AG08395 (cell line): ENCODE measurements at regions not wholly inside any gene's neighbourhood (a gene's known extent, or its start where the extent isn't known, plus 50 kb on each side); places are given as distances from the start of the nearest gene placed in this dataset.

Experiments
- DNase-seq: peaks from one replicate; pipeline ENCODE4 v3.0.0; 2012; ENCODE audit warnings: mixed read lengths, low spot score

DNA sequence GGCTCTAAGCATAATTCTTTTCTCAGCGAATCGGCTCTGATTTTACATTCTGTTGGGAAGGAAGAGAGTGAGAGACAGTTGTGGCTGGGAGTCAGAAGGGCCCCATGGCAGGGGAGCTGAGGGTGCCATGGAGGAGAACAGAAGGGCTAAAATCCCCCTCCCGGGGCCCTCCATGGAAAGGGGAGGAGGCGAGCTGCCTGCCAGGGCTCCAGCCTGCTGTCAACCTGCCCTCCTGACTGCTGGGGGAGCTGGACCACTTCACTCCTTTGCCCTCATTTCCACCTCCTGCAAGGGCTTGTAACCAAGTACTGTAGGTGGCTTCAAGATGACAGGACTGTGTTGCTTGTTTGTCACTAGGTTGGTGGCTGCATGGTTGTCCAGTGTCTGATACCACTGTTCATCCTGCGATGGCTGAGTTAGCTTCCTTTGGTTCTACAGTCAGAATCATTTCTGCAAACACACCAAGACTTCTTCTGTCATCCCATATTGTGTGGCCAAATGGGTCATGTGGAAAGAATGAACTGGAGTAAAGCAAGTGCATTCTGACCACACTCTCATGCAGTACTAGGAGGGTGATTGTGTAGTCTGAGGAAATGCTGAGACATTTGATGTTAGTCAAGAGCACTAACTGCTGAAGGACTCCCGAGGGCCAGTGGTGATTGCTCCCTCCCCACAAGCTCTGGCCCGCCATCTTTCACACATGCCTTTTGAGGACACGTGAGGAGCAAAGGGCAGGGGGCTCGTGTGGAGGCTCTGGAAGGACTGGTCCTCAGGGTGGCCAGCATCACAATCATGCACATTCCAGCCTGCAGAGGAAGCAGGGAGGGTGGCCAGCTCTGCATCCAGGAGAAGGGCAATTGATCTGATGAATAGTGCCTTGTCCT is 307.2 kb downstream of the GADD45G start:
- peak; percentile 84 for DNase-seq

DNA sequence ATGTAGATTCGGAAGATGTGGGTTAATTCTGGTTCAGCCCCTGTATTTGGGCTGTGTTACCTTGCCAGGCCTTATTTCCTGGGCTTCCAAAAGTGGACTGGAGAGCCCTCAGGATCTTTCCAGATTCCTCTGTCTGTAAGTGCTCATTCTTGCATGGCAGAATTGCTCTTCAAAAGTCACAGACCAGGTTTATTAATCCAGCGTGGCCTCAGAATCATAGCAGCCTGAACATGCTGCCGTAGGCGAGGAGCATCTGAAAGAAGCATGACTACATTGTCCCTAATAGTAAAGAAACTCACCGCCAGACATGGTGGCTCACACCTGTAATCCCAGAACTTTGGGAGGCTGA is 307.8 kb downstream of the GADD45G start:
- no peak for DNase-seq

DNA sequence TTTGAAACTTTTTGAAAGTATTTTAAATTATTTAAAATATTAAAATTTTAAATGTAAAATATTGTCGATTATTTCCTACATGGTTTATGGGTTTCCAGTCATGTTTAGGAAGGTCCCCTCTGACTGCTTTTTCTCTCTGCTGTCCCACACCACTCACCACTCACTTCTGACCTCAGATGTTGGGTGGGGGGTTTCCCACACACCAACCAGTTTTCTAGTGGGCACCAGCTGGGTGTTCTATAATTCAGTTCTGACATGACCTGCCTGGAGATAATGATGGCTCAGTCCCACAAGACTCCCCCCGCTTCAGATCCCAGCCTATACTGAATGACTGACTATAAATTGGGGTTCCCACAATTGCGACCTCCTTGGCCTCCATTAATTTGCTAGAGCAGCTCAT is 310.4 kb downstream of the GADD45G start:
- no peak for DNase-seq

DNA sequence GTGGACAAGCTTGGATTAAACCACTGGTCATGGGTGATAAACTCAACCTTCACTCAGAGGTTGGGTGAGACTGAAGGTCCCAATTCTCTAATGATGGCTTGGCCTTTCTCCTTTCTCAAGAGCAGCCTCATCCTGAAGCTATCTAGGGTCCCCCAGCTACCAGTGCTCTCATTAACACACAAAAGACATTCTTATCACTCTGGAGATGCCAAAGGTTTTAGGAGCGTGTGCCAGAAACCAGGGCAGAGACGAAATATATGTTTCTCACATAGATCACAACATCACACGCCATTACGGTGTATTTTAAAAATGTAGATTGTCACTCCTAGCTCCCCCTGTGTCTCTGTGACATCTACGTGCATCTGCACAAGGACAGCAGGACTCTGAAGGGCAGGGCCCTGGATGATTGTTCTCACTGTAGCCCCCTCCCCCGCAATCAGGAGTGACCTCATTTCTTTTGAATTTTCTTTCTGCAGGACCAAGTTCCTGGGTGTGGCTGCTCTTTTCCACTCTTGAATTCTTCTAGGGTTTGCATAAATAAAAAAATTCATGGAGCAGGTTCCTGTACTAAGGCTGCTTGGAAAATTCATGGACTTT is 311.3 kb downstream of the GADD45G start:
- DNase-seq: no peak

DNA sequence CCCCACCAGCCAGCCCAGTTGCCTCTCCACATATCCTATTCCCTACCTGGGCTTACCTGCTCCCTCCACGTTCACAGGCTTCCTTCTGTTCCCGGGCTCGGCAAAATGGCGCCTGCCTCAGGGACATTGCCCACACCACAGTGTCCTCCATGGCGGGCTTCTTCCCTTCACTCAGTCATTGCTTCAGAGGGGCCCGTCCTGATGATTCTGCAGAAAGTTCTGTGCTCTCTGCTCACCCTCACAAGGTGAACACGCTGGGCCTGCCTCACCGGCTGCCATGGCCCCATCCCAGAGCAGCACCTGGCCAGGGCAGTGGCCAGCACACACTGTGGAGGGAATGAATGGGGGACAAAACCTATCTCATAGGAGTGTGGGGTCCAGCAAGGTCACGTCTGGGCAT is 313.0 kb downstream of the GADD45G start:
- no peak for DNase-seq

DNA sequence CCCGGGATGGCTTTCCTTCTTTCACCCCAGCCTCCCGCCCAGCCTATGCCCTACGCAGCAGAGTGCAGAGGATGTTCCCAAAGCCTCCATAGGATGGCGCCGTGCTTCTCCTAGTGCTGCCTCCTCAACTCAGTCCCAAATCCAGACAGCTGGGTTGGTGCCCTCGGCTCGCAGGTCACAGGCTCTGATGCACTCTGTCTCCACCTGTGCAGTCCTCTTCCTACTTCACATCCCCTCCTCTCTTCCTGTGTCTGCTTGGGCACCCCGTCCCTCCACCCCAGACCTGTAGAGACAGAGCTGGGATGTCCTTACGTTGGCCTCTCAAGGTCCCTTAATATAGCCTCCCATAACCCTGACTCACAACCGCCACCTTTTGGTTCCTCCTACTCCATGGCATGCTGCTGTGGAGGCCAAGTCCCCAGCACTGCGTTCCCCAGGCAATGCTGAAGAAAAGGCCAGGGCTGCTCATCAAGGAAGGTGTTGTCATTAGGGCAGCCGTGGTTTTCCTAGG is 314.4 kb downstream of the GADD45G start:
- DNase-seq: no peak

DNA sequence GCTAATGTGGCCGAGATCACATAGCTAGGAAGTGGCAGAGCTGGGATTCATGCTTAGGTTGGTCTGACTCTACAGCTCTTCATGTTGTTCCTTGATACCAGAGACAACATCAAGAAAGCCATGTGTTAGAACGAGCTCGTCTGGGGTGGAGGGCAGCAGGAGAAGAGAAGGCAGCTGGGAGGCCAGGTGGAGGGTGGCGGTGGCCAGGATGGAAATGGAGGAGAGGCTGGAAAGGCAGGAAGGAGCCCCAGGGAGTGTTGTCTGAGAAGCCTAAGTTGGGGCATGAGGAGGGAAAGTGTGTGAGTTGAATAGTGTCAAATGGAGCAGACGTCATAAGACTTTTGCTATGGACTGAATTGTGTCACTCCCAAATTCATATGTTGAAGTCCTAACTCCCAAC is 315.3 kb downstream of the GADD45G start:
- DNase-seq: no peak

DNA sequence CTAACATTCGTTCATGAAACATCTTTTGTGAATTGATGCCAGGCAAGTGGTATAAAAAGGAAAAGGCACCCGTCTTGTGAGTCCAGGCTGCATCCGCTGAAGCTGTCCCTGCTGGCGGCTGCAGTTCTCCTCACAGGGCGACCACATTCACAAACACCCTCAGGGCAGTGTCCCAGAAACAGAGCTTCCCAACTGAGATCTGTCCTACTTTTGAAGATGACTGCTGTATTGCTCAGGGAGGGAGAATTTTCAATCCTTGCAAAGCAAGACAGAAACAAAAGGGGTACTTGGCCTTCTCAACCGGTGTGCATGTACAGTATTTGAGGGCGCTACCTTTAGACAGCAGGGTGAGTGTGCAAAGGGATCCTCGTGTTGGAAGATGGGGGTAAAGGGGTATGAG is 316.1 kb downstream of the GADD45G start:
- no peak for DNase-seq

DNA sequence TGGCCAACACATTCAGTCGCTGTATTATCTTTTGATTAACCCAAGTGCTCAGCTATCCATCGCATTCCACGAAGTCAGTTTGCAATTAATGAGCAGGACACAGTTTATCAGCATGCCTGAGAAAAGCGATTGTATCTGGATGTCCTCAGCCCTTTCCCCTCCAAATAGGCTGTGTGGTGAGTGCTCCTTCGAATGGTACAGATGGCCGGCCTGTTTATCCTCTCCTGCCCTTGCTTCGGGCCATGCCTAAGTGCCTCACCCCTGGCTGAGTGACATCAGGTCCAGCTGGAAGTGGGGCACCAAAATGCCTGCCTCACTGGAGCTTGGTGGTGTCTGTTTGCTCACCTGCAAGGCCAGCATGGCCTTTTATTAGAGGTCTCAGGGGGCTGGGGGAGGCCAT is 317.3 kb downstream of the GADD45G start:
- DNase-seq: no peak

DNA sequence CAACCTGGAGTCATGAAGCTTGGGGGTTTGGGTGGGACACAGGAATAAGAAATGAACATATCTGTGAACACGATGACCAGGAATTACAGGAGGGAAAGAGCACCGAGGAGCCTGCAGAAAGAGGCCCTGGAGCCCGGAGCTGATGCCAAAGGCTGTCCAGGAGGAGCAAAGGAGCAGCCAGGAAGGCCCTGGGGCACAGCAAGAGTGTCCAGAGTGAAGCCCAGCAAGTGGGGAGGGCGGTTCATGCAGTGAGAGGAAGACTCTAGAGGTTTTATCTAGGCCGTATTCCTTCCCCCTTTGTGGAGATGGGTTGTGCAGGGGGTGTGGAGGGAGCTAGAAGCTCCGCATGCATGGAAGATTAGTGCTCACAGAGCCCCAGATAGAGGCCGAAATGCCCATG is 318.4 kb downstream of the GADD45G start:
- no peak for DNase-seq

DNA sequence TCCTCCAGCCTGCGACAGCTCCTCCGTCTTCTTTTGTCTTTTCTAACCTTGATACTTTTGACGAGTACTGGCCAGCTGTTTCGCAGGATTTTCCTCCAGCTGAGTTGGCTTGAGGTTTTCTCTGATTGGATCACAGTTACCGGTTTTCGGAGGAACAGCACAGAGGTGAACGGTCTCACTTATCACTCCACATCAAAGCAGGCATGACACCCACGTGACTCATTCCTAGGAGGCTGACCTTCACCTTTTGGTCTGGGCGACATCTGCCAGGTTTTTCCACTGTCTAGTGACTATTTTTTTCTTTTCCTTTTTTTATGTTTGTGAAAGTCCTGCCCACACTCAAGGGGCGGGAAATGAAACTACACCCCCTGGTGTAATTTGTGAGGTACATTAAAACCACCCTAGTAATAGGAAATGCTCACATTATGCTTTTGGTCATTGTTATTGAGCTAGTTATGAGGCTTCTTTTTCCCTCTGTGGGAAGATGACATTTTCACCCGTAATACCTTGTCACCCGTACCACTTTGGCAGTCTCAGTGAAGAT is 319.2 kb downstream of the GADD45G start:
- no peak for DNase-seq

DNA sequence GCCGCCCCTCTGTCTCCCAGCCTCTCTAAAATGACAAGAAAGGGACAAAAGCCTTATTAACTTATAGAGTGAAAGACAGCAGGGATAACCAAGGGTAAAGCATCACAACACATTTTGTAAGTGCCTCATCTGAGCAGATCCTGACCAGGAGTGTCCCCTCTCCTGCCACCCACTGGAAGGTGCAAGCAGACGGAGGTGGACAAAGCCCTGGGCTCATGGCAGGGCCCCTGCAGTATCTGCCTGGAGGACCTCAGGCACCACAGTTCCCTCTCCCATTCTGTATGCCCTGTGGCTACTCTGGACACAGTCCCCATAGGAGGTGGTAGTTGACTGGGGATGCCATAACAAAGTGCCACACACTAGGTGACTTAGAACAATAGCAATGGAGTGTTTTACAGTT is 319.8 kb downstream of the GADD45G start:
- DNase-seq: no peak

DNA sequence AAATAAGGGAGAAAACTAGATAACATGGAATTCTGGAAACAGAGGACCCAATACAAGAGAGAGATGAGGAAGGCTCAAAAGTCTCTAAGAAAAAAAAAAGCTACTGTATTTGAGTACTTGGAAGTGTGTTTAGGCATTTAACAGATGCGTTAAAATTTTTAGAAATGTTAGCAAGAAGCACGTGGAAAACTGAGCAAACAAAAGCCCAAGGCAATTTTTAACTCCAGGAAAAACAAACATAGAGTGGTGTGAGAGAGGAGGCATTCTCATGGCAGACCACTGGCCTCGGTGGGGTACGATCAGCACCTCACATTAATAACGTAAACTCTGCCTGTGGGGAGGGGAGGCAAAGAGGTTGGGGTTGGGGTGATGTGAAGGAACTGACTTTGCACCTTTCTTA is 321.4 kb downstream of the GADD45G start:
- no peak for DNase-seq

DNA sequence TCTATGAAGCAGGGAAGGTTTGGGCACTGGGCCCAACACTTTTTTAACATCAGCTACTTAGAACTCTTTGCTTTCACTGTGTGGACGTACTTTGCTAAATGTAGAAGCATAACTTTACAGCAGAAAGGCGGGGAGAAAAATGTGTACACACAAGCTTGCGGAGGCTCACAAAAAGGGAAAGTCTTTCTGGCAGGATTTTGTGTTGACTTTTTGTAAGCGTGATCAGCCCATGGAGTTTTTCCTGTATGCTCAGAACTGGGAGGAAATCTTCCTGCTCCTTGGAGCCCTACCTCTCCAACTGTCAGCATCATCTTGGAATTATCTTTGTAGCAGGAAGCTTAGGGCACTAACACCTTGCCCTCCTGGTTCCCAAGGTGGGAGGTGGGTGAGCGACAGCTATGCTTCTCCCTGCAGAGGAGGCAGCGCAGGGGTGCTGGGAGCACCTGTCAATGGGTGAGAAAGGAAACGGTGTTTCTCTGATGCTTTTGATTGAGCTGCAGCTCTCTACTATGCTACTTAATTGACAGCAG is 321.9 kb downstream of the GADD45G start:
- DNase-seq: no peak

DNA sequence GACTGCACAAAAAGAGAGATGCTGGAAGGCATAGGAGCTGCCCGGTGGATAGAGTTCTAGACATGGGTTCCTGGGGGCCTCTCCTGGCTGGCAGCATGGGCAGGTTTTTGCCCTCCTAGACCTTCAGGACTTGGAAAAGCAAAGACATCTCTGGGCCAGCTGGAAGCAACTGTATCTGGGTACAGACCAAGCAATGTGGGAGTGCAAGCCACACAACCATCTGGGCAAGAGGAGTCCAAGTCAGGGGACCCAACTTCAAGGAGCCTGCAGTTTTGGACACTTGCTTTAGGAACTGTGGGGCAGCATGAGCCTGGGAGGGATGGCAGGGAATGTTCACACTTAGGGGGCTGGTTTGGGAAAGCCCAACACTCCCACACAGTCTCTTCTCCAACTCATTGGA is 323.3 kb downstream of the GADD45G start:
- no peak for DNase-seq

DNA sequence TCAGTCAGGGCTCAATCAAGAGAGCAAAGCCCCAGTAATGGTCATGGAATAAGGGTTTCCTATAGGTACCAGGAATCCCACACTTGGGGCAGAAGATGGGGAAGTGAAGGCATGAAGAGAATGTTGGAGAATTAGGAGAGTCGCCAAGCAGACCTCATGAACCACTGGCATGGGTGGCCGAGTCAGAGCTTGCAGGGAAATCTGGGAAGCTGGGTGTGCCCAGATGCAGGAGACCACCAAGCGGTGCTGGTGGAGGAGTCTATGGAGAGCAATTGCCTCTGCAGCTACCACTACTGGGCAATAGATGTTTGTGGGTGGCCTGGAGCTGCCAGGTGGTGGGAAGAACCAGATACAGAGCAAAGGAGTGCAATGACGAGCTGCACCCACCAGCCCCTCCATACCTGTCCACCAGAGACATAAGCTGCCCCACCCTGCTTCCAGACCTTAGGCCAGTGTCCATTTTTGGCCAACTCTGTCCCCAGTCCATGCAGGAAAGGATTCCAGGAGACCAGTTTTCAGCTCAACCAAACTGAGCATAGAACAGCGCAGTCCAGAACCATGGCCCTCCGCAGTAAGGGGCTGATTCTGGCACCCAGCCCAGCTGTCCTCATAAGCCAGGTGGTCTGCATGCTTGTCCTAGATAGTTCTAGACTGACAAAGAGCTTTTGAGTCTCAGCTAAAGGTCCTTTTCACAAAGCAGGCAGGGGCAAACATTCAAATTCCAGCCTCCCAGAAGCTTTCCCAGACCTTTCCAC is 323.9 kb downstream of the GADD45G start:
- DNase-seq: no peak

DNA sequence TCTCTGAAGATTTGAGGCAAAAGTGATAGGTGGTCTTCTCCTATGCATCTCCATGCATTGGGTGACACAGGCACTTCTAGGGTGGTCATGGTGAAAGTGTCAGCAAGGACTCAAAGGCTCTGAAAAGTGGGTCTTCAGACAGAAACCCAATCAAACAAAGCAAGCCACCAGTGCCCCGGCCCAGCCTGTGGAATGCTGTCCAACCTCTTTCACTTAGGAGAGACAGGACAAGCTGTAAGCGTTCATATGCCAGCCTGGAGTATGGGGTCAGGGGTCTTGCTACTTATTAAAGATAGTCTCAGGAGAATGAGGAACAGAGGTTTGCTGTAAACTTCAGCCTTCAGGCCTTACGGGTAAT is 324.5 kb downstream of the GADD45G start:
- no peak for DNase-seq

DNA sequence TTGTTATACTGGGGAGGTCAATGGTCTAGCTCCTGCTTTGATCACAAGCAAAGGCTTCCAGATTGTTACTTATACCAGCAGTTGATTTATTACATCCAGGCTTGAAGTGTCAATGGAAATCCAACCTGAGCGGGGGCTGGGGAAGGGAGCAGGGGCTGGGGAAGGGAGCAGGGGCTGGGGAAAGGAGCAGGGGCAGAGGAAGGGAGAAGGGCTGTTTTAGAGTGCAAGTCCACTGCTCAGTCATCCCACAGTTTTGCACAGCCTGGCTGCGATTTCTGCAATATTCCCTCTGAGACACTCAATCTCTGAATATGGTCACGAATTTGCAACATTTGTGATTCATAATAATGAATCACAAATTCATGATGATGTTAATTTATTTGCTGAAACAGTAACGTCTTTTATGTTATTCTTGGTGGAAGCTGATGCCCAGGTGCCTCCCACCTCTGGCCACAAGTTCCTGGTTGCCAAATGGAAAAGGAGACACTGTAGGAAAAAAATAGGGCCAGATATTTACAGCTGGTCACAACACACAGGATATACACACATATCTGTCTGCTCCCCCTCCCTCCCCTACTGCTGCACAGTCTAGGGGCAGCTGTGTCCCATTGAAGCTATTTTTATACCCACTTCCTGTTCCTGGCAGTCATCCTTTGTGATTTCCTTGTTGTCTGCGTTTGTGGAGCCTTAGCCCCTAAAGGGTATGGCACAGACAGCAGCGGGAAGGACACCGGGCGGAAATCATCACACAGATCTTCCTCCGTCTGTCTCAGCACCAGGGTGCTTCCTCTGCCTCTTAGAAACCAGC is 325.1 kb downstream of the GADD45G start:
- DNase-seq: peak; percentile 59

DNA sequence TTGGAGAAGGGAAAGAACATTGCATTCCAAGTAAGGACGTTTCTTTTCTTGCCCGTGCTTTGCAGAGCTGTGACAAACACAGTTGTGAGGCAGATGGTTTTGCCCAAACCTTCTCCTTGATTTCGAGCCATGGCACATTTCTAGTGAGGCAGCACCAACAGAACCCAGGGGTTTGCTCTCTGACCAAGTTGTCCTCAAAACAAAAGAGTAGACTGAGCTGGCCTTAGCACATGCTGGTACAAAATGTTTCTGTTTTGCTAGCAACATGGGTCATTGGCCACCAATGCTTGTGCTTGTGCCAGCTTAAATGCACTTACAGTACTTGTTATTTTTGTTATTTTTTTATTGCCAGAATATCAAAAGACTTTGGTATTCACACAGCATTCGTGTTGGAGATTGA is 328.8 kb downstream of the GADD45G start:
- DNase-seq: no peak

DNA sequence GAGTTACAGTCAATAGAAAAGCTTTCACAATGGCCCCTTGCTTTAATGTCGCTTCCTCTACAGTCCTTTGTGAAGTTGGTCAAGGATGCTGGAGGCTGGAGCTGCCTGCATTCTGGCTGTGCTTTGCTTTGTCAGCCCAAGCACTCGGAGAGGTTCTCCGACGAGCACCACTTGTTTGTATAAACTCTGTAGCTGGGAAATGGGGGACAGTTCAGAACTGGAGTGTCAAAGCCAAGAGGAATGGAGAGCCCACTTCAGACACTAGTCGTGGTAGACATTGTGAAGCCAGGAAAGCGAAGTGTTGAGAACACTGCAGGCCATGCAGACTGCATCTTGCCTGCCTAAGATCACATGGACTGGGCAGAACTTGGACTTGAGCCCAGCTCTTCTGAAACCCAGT is 330.3 kb downstream of the GADD45G start:
- no peak for DNase-seq

DNA sequence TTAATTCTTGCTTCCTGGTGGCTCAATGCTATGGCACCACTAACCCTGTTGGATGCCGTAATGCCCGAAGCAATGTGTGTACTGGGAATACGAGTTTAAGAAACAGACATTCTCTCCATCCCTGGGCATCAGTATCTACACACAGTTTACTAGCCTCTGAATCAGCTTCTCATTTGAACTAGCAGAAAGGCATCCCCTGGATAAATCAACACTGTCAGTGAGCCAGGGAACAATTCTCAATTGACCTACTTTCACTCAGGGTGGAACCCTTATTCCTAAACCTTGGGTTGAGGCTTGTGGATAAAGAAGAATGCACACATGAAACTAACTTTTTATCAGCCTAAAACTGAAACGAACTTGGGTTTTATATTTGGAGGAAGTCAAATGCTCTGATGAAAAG is 331.0 kb downstream of the GADD45G start:
- DNase-seq: no peak

DNA sequence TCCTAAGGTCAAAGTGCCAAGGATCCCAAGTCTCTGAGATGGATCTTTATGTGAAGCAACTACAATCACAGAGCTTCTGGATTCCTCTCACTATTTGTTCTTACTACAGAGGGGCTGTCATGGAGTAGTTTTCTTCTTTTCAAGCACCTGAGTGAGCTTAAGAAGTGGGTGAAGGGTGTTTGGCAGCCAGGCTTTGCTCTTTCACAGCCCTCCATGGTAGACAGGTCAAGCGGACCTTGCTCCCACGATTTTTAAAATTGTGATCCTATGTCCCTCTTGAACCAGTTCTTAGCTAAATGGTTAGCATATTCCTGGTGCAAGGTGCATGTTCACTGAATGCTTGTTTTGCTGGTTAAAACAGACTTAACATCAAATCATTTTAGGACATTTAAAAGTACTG is 332.2 kb downstream of the GADD45G start:
- DNase-seq: no peak
